ENCODE measurements at regions not wholly inside any gene's neighbourhood (a gene's known extent, or its start where the extent isn't known, plus 50 kb on each side); places are given as distances from the start of the nearest gene placed in this dataset.

- Histone ChIP-seq H3K14ac (ENCODE audit: low read length) (no peak overlapping the region), H3K23ac (ENCODE audit: low read depth, low read length, poor library complexity) (no peak overlapping the region), H2AFZ (ENCODE audit: low read length) (no peak overlapping the region), H3K4ac (ENCODE audit: low read length) (no peak overlapping the region), H4K91ac (ENCODE audit: low read depth, low read length, poor library complexity) (no peak overlapping the region), H3K9ac (ENCODE audit: low read depth, low read length, poor library complexity) (peak overlapping the region; percentile 17), H3K4me3 (ENCODE audit: low read length in 2 of 2) (no peak overlapping the region), H2BK12ac (ENCODE audit: low read length) (no peak overlapping the region), H4K8ac (ENCODE audit: low read depth, low read length) (no peak overlapping the region), H3K4me1 (ENCODE audit: control insufficient read depth in 2 of 2, insufficient read depth in 1 of 2, low read depth in 1 of 2, low read length in 2 of 2) (peaks cover 3 to 6% of the 10 kb centered on the region in 2 donors), H3K79me1 (ENCODE audit: low read depth, low read length) (no peaks in the 10 kb centered on the region), H2BK120ac (ENCODE audit: low read depth, low read length) (no peak overlapping the region), H3K18ac (ENCODE audit: low read length) (no peak overlapping the region), H3K4me2 (ENCODE audit: insufficient read depth, low read length, poor library complexity, severe bottlenecking) (no peak overlapping the region), H3K27ac (replicated peaks; ENCODE audit: low read length) (no peak overlapping the region), H2AK5ac (ENCODE audit: low read depth, low read length) (no peak overlapping the region), H2BK15ac (ENCODE audit: low read length) (no peak overlapping the region), H3K36me3 (replicated peaks in 1 of 2; ENCODE audit: control insufficient read depth in 2 of 2, insufficient read depth in 2 of 2, low read length in 2 of 2) (no peaks in the 10 kb centered on the region), H2BK5ac (ENCODE audit: low read length) (no peak overlapping the region), H3K27me3 (ENCODE audit: control insufficient read depth in 3 of 3, insufficient read depth in 3 of 3, low read depth in 1 of 3, low read length in 3 of 3) (no peaks in the 10 kb centered on the region), H3K9me3 (replicated peaks in 1 of 2; ENCODE audit: control insufficient read depth in 2 of 2, insufficient read depth in 1 of 2, low read depth in 1 of 2, low read length in 2 of 2) (no peaks in the 10 kb centered on the region)
- no CpG with 5 or more reads among the region's 11 CpGs for WGBS, 2 donors (ENCODE audit: extremely low coverage in 2 of 2, insufficient read length in 2 of 2, insufficient replicate concordance in 1 of 2)
- no peak for DNase-seq (ENCODE audit: low spot score)
Measured at GRCh38 chr1:91594383-91595055, 93.9 kb downstream of the CDC7 start.

GRCh38 chr1:91596474-91596873, 95.8 kb downstream of the CDC7 start:
- no CpG with 5 or more reads among the region's 1 CpG for WGBS, 2 donors (ENCODE audit: extremely low coverage in 2 of 2, insufficient read length in 2 of 2, insufficient replicate concordance in 1 of 2)
- no peak for DNase-seq (ENCODE audit: low spot score)

GRCh38 chr1:91597215-91597614, 96.6 kb downstream of the CDC7 start:
- H2BK12ac ChIP-seq (ENCODE audit: low read length), result no peak overlapping the region
- no peak overlapping the region for H3K18ac ChIP-seq (ENCODE audit: low read length)
- no peak overlapping the region for H2AK5ac ChIP-seq (ENCODE audit: low read depth, low read length)
- no peak overlapping the region for H3K23ac ChIP-seq (ENCODE audit: low read depth, low read length, poor library complexity)
- H3K79me1 ChIP-seq (ENCODE audit: low read depth, low read length), result no peaks in the 10 kb centered on the region
- no peak overlapping the region for H4K91ac ChIP-seq (ENCODE audit: low read depth, low read length, poor library complexity)
- no peak overlapping the region for H2BK5ac ChIP-seq (ENCODE audit: low read length)
- WGBS, 2 donors (ENCODE audit: extremely low coverage in 2 of 2, insufficient read length in 2 of 2, insufficient replicate concordance in 1 of 2), result no CpG with 5 or more reads among the region's 2 CpGs
- no peak overlapping the region for H2AFZ ChIP-seq (ENCODE audit: low read length)
- H3K4me3 ChIP-seq (ENCODE audit: low read length in 2 of 2), result no peak overlapping the region
- no peaks in the 10 kb centered on the region for H3K36me3 ChIP-seq (replicated peaks in 1 of 2; ENCODE audit: control insufficient read depth in 2 of 2, insufficient read depth in 2 of 2, low read length in 2 of 2)
- no peak overlapping the region for H2BK120ac ChIP-seq (ENCODE audit: low read depth, low read length)
- H3K4me2 ChIP-seq (ENCODE audit: insufficient read depth, low read length, poor library complexity, severe bottlenecking), result no peak overlapping the region
- no peak for DNase-seq (ENCODE audit: low spot score)
- no peak overlapping the region for H3K14ac ChIP-seq (ENCODE audit: low read length)
- no peak overlapping the region for H3K9ac ChIP-seq (ENCODE audit: low read depth, low read length, poor library complexity)
- H3K9me3 ChIP-seq (replicated peaks in 1 of 2; ENCODE audit: control insufficient read depth in 2 of 2, insufficient read depth in 1 of 2, low read depth in 1 of 2, low read length in 2 of 2), result peaks cover 0 to 1% of the 10 kb centered on the region in 2 donors
- H3K4me1 ChIP-seq (ENCODE audit: control insufficient read depth in 2 of 2, insufficient read depth in 1 of 2, low read depth in 1 of 2, low read length in 2 of 2), result peaks cover 0 to 8% of the 10 kb centered on the region in 2 donors
- no peak overlapping the region for H3K4ac ChIP-seq (ENCODE audit: low read length)
- no peak overlapping the region for H3K27ac ChIP-seq (replicated peaks; ENCODE audit: low read length)
- H4K8ac ChIP-seq (ENCODE audit: low read depth, low read length), result no peak overlapping the region
- H2BK15ac ChIP-seq (ENCODE audit: low read length), result no peak overlapping the region
- H3K27me3 ChIP-seq (ENCODE audit: control insufficient read depth in 3 of 3, insufficient read depth in 3 of 3, low read depth in 1 of 3, low read length in 3 of 3), result no peaks in the 10 kb centered on the region

More at GRCh38 chr1:91596474-91596873, 95.8 kb downstream of the CDC7 start:
- H4K8ac ChIP-seq (ENCODE audit: low read depth, low read length), result no peak overlapping the region
- H2BK5ac ChIP-seq (ENCODE audit: low read length), result no peak overlapping the region
- no peak overlapping the region for H3K4me2 ChIP-seq (ENCODE audit: insufficient read depth, low read length, poor library complexity, severe bottlenecking)
- H2BK120ac ChIP-seq (ENCODE audit: low read depth, low read length), result no peak overlapping the region
- no peak overlapping the region for H2AK5ac ChIP-seq (ENCODE audit: low read depth, low read length)
- no peak overlapping the region for H3K27ac ChIP-seq (replicated peaks; ENCODE audit: low read length)
- H3K27me3 ChIP-seq (ENCODE audit: control insufficient read depth in 3 of 3, insufficient read depth in 3 of 3, low read depth in 1 of 3, low read length in 3 of 3), result no peaks in the 10 kb centered on the region
- no peak overlapping the region for H3K4me3 ChIP-seq (ENCODE audit: low read length in 2 of 2)
- no peaks in the 10 kb centered on the region for H3K9me3 ChIP-seq (replicated peaks in 1 of 2; ENCODE audit: control insufficient read depth in 2 of 2, insufficient read depth in 1 of 2, low read depth in 1 of 2, low read length in 2 of 2)
- no peaks in the 10 kb centered on the region for H3K36me3 ChIP-seq (replicated peaks in 1 of 2; ENCODE audit: control insufficient read depth in 2 of 2, insufficient read depth in 2 of 2, low read length in 2 of 2)
- no peak overlapping the region for H3K9ac ChIP-seq (ENCODE audit: low read depth, low read length, poor library complexity)
- peaks cover 0 to 1% of the 10 kb centered on the region in 2 donors for H3K4me1 ChIP-seq (ENCODE audit: control insufficient read depth in 2 of 2, insufficient read depth in 1 of 2, low read depth in 1 of 2, low read length in 2 of 2)
- H2BK12ac ChIP-seq (ENCODE audit: low read length), result no peak overlapping the region
- no peak overlapping the region for H3K4ac ChIP-seq (ENCODE audit: low read length)
- no peak overlapping the region for H4K91ac ChIP-seq (ENCODE audit: low read depth, low read length, poor library complexity)
- no peak overlapping the region for H3K18ac ChIP-seq (ENCODE audit: low read length)
- no peak overlapping the region for H2BK15ac ChIP-seq (ENCODE audit: low read length)
- H2AFZ ChIP-seq (ENCODE audit: low read length), result no peak overlapping the region
- H3K14ac ChIP-seq (ENCODE audit: low read length), result no peak overlapping the region
- no peaks in the 10 kb centered on the region for H3K79me1 ChIP-seq (ENCODE audit: low read depth, low read length)
- H3K23ac ChIP-seq (ENCODE audit: low read depth, low read length, poor library complexity), result no peak overlapping the region

GRCh38 chr1:91600431-91601337, 100.0 kb downstream of the CDC7 start:
- H3K27me3 ChIP-seq (ENCODE audit: control insufficient read depth in 3 of 3, insufficient read depth in 3 of 3, low read depth in 1 of 3, low read length in 3 of 3), result no peaks in the 10 kb centered on the region
- H2BK15ac ChIP-seq (ENCODE audit: low read length), result no peak overlapping the region
- no peak overlapping the region for H3K4ac ChIP-seq (ENCODE audit: low read length)
- H3K4me2 ChIP-seq (ENCODE audit: insufficient read depth, low read length, poor library complexity, severe bottlenecking), result no peak overlapping the region
- no peak for DNase-seq (ENCODE audit: low spot score)
- whole genome bisulfite sequencing, 2 donors (ENCODE audit: extremely low coverage in 2 of 2, insufficient read length in 2 of 2, insufficient replicate concordance in 1 of 2), result no CpG with 5 or more reads among the region's 11 CpGs
- H3K18ac ChIP-seq (ENCODE audit: low read length), result no peak overlapping the region
- no peak overlapping the region for H2BK120ac ChIP-seq (ENCODE audit: low read depth, low read length)
- peaks cover 2 to 8% of the 10 kb centered on the region in 2 donors for H3K4me1 ChIP-seq (ENCODE audit: control insufficient read depth in 2 of 2, insufficient read depth in 1 of 2, low read depth in 1 of 2, low read length in 2 of 2)
- H3K23ac ChIP-seq (ENCODE audit: low read depth, low read length, poor library complexity), result no peak overlapping the region
- no peak overlapping the region for H3K9ac ChIP-seq (ENCODE audit: low read depth, low read length, poor library complexity)
- no peak overlapping the region for H2BK5ac ChIP-seq (ENCODE audit: low read length)
- H4K91ac ChIP-seq (ENCODE audit: low read depth, low read length, poor library complexity), result no peak overlapping the region
- peaks cover 0 to 4% of the 10 kb centered on the region in 2 donors for H3K9me3 ChIP-seq (replicated peaks in 1 of 2; ENCODE audit: control insufficient read depth in 2 of 2, insufficient read depth in 1 of 2, low read depth in 1 of 2, low read length in 2 of 2)
- H3K36me3 ChIP-seq (replicated peaks in 1 of 2; ENCODE audit: control insufficient read depth in 2 of 2, insufficient read depth in 2 of 2, low read length in 2 of 2), result no peaks in the 10 kb centered on the region
- peak overlapping the region; percentile 9 for H2AFZ ChIP-seq (ENCODE audit: low read length)
- H2BK12ac ChIP-seq (ENCODE audit: low read length), result no peak overlapping the region
- H3K27ac ChIP-seq (replicated peaks; ENCODE audit: low read length), result no peak overlapping the region
- H3K14ac ChIP-seq (ENCODE audit: low read length), result no peak overlapping the region
- H3K4me3 ChIP-seq (ENCODE audit: low read length in 2 of 2), result no peak overlapping the region
- H3K79me1 ChIP-seq (ENCODE audit: low read depth, low read length), result no peaks in the 10 kb centered on the region
- no peak overlapping the region for H4K8ac ChIP-seq (ENCODE audit: low read depth, low read length)
- no peak overlapping the region for H2AK5ac ChIP-seq (ENCODE audit: low read depth, low read length)
